GM18507 (cell line): ENCODE measurements at regions not wholly inside any gene's neighbourhood (a gene's known extent, or its start where the extent isn't known, plus 50 kb on each side); places are given as distances from the start of the nearest gene placed in this dataset.

Experiments used
- DNase-seq: peaks from one replicate; pipeline ENCODE4 v3.0.0; 2011; ENCODE audit warnings: low read depth; ENCODE audit not compliant: insufficient read length; ENCODE audit errors: extremely low spot score
- FAIRE-seq: peaks from 2 replicates; lab custom pipeline; 2011; peaks lifted over from hg19 to GRCh38; lab: Jason Lieb, UNC

DNA sequence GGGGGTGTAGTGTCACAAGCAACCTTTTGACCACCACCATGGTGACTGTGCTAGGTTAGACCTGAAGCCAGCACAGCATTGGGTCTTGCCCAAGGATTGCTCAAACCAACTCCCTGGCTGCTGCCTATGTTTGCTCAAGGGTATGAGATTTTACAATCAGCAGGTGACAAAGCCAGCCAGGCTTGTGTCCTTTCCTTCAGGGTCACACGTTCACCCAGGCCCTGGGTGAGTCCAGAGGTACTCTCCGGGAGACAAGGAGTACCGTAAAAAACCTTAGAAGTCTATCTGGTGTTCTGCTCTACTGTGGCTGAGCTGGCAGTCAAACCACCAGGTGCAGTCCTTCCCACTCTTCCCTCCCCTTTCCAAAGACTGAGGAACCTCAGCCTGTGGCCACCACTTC lies 238.9 kb upstream of the MIS18BP1 start:
- no peak for FAIRE-seq
- no peak for DNase-seq

GRCh38 chr14:45486599-45486998 lies 233.6 kb upstream of the MIS18BP1 start:
- DNase-seq (no peak), FAIRE-seq (no peak)

DNA sequence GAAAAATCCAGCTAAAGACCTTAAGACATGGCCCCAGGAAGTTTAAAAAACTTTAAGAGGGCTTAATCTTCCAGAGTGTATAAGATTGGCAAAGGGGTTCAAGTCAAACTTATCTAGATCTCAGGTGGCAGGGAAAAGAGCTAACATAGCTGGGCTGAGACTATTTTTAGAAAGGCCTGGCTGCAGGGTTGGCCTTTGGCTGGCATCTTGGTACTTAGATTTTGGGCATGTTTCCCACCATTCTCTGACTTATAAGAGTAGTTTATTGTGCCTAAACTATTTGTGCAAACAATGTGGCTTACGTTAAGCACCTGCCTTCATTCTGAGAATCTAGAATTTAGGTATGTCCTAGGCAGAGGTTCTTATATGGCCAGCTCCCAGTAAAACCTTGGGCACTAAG lies 214.0 kb upstream of the MIS18BP1 start:
- no peak for FAIRE-seq
- DNase-seq = no peak

DNA sequence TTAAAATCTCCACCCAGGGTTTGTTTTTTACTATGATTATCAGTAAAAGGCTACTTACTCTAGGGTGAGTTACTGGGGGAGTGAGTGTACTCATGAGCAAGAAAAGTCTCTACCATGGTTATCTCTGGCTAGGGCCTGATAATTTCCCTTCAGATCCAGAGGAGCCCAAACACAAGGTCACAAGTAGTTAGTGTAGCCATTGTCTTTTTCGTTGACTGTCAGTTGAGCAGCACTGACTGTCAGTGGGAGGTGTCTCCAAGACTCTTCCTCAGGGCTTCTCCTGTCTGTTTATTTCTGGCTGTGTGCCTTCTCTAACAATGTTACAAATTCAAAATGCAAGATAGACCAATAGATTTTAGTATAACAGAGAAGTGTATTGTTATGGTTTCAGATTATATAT lies 181.2 kb upstream of the MIS18BP1 start:
- no peak for FAIRE-seq
- DNase-seq = no peak

GRCh38 chr14:45426685-45427282 lies 173.8 kb upstream of the MIS18BP1 start:
- peak; percentile 2 for DNase-seq
- peak; percentile 52 for FAIRE-seq

GRCh38 chr14:45406942-45407341 lies 153.9 kb upstream of the MIS18BP1 start:
- DNase-seq (no peak), FAIRE-seq (no peak)

GRCh38 chr14:45400950-45401640 lies 148.1 kb upstream of the MIS18BP1 start:
- DNase-seq (no peak), FAIRE-seq (no peak)

GRCh38 chr14:45400509-45400908 lies 147.5 kb upstream of the MIS18BP1 start:
- no peak for FAIRE-seq

GRCh38 chr14:45381091-45381490 lies 128.1 kb upstream of the MIS18BP1 start:
- no peak for DNase-seq

More at GRCh38 chr14:45400509-45400908, 147.5 kb upstream of the MIS18BP1 start:
- no peak for DNase-seq

DNA sequence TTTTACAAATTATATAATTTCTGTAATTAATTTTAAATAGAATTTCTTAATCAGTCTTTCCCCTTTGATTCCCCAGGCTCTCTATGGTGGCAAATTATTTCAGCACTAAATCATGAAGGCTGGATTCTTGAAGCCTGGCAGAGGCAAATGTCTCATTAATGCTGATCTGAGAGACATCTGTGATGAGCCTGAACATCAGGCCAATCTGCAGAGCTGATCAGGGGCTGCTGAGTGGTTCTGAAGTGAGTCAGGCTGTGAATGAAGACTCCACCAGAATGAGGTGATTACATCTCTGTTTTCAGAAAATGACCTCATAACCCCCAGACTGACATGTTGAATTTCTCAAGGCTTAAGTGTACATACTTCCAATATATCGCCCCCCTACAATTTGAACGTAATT lies 124.2 kb upstream of the MIS18BP1 start:
- FAIRE-seq (no peak), DNase-seq (no peak)

More at GRCh38 chr14:45381091-45381490, 128.1 kb upstream of the MIS18BP1 start:
- no peak for FAIRE-seq

- FAIRE-seq (no peak), DNase-seq (no peak)
Observed at GRCh38 chr14:45373877-45374276, 120.9 kb upstream of the MIS18BP1 start.

DNA sequence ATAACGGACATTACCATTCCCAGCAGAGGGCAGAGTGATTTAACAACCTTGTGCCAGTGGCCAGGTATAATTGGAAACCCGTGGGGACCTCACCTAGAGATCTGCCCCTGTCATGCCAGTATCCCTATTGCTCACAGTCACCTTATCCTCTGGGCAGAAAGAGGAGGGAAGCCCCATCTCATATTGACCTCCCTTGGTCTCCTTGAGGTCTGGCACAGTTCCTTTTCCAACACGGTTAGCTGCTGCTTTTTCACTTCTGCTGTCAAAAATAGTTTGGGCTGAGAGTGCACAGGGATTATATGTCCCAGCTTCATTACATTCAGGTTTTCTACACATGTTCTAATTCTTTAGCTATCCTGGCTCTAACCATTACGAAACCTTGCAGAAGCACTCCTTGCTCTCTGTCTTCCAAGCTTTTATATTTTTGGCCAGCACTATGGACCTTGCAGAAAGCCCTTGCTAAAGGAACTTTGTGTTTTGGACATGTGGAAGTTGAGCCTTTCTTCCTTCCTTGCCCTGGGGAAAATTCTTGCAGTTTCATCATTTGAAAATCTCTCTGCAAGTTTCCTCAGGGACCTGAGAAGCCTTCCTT lies 111.7 kb upstream of the MIS18BP1 start:
- no peak for DNase-seq
- no peak for FAIRE-seq

- FAIRE-seq = no peak
- no peak for DNase-seq
Observed at GRCh38 chr14:45362505-45362904, 109.5 kb upstream of the MIS18BP1 start.

DNA sequence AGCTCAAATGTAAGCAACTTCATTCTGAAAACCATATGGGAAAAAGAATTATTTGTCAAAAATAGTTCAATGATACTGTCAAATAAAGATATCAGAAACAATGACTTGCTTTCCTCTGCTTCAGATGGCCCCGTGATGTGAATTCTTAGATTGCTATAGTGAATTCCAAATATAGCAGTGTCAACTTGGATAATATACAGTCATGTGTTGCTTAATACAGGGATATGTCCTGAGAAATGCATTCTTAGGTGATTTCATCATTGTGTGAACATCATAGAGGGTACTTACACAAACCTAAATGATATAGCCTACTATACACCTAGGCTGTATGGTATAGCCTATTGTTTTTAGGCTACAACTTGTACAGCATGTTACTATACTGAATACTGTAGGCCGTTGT lies 108.7 kb upstream of the MIS18BP1 start:
- DNase-seq (no peak), FAIRE-seq (no peak)

DNA sequence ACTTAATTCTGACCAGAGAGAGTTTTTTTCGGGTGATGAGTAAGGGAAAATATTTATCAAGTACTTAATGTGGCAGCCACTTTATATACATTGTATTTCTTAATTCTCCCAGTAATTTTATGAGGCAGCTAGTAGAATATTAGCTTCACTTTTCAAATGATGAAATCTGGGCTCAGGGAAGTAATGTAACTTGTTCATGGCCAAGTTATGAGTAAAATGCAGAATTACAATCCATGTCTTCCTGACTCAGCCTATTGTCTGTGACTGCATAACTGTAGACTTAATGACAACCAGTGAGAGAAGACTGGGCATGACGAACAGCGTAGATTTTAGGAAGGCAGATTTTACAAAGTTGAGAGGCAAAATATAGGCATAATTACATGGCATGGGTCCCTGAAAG lies 106.7 kb upstream of the MIS18BP1 start:
- DNase-seq = no peak
- no peak for FAIRE-seq

GRCh38 chr14:45332360-45332988 lies 79.5 kb upstream of the MIS18BP1 start:
- FAIRE-seq = no peak

GRCh38 chr14:45308745-45309397 lies 55.9 kb upstream of the MIS18BP1 start:
- DNase-seq = no peak
- no peak for FAIRE-seq

More at GRCh38 chr14:45332360-45332988, 79.5 kb upstream of the MIS18BP1 start:
- DNase-seq = no peak
